ENCODE measurements at regions not wholly inside any gene's neighbourhood (a gene's known extent, or its start where the extent isn't known, plus 50 kb on each side); places are given as distances from the start of the nearest gene placed in this dataset.

- TF ChIP-seq CTCF (IDR thresholded peaks at IDR 0.05) (no peak), POLR2A (IDR thresholded peaks at IDR 0.05) (no peak)
Measured at GRCh38 chr10:128744092-128744491, 617.9 kb upstream of the MKI67 start.

Data from lower leg skin (tissue), 3 donors.